ENCODE measurements at regions not wholly inside any gene's neighbourhood (a gene's known extent, or its start where the extent isn't known, plus 50 kb on each side); places are given as distances from the start of the nearest gene placed in this dataset.

GRCh38 chr12:73625226-73625625 lies 912.4 kb upstream of the ATXN7L3B start:
- Histone ChIP-seq H3K9me3 (ENCODE audit: control insufficient read depth, low read depth, low read length) (no peaks in the 10 kb centered on the region), H3K79me1 (ENCODE audit: insufficient read depth, low read depth, low read length, poor library complexity, severe bottlenecking) (no peaks in the 10 kb centered on the region), H3K27me3 (ENCODE audit: insufficient read depth, low read length) (no peaks in the 10 kb centered on the region), H4K91ac (ENCODE audit: insufficient read length, low read depth, low read length) (no peak overlapping the region), H3K4me1 (ENCODE audit: insufficient read depth, low read length) (no peaks in the 10 kb centered on the region; the same call in 1 of the 2 replicates), H4K20me1 (ENCODE audit: control insufficient read depth, insufficient read depth, insufficient read length) (no peaks in the 10 kb centered on the region), H4K8ac (replicated peaks; ENCODE audit: insufficient read length, low read depth, low read length) (no peak overlapping the region), H3K4me2 (ENCODE audit: insufficient read depth, insufficient read length, low read length) (no peak overlapping the region), H3T11ph (ENCODE audit: low read length) (no peak overlapping the region), H3K23ac (ENCODE audit: insufficient read length, low read depth, low read length) (no peak overlapping the region), H3K23me2 (ENCODE audit: insufficient read length, low read depth, low read length, poor library complexity, severe bottlenecking) (no peaks in the 10 kb centered on the region), H2BK5ac (ENCODE audit: insufficient read length, low read length) (no peak overlapping the region), H3K9ac (ENCODE audit: extremely low read depth, insufficient read length, low read length) (no peak overlapping the region), H3K14ac (ENCODE audit: insufficient read depth, low read length) (no peak overlapping the region), H3K4ac (ENCODE audit: low read depth, low read length) (no peak overlapping the region), H3K56ac (ENCODE audit: insufficient read length, low read depth, low read length) (no peak overlapping the region), H3K27ac (ENCODE audit: insufficient read length, low read depth, low read length) (no peak overlapping the region), H2AK5ac (ENCODE audit: insufficient read length, low read length) (no peak overlapping the region), H2BK12ac (ENCODE audit: insufficient read length, low read depth, low read length) (no peak overlapping the region), H3K79me2 (ENCODE audit: insufficient read depth, low read length) (no peaks in the 10 kb centered on the region), H2BK120ac (ENCODE audit: low read depth, low read length, poor library complexity, severe bottlenecking) (no peak overlapping the region), H2BK15ac (ENCODE audit: low read depth, low read length) (no peak overlapping the region), H3K18ac (ENCODE audit: insufficient read length, low read depth, low read length) (no peak overlapping the region), H2AFZ (ENCODE audit: low read length) (no peak overlapping the region), H4K5ac (ENCODE audit: insufficient read length, low read depth, low read length) (no peak overlapping the region), H2BK20ac (ENCODE audit: low read depth, low read length, poor library complexity, severe bottlenecking) (no peak overlapping the region)
- peaks cover 4 to 13% of the 10 kb centered on the region in 2 experiments for H3K4me1 Mint-ChIP-seq
- no peak overlapping the region for H3K4me3 Mint-ChIP-seq
- no peaks in the 10 kb centered on the region for H3K27me3 Mint-ChIP-seq (ENCODE audit: low read depth)
- no peak for TF ChIP-seq CTCF (conservative IDR thresholded peaks at IDR 0.05)
- H3K9me3 Mint-ChIP-seq = peaks cover 0 to 2% of the 10 kb centered on the region in 2 experiments; a peak in 1 of 5 replicates
- H3K27ac Mint-ChIP-seq = no peak overlapping the region
- DNase-seq = no peak
- H3K36me3 Mint-ChIP-seq (ENCODE audit: insufficient read depth in 1 of 3, low read depth in 3 of 3) = no peaks in the 10 kb centered on the region; a peak in 1 of 7 replicates

All from H9 (cell line).